Lower leg skin (tissue), 4 donors: ENCODE measurements at regions not wholly inside any gene's neighbourhood (a gene's known extent, or its start where the extent isn't known, plus 50 kb on each side); places are given as distances from the start of the nearest gene placed in this dataset.

ENCODE experiments used
- DNase-seq, 2 donors: peaks; one replicate each; pipeline ENCODE4 v3.0.0-alpha.2; 2019; ENCODE audit warnings: low spot score in 2 of 2
- H3K4me3 ChIP-seq: fragments of 200-600 bp; sonication (generic); 2 replicates; pipeline ENCODE4 v1.5.1; 2017; ENCODE audit warnings: mild to moderate bottlenecking, low read depth; ENCODE audit not compliant: poor library complexity, severe bottlenecking
- POLR2A ChIP-seq, 2 donors: fragments of 450-650 bp; IDR thresholded peaks; one replicate each; pipeline ENCODE4 v1.6.1; 2016 to 2017; ENCODE audit warnings: antibody characterized with exemption in 2 of 2, mild to moderate bottlenecking in 1 of 2, moderate library complexity in 1 of 2
- WGBS, 2 donors: methylation state at CpG; one replicate each; pipeline ENCODE4 v1.1.5; 2018; 5-methylcytosine and 5-hydroxymethylcytosine counted together
- intact Hi-C: fragments of 100-400 bp; cut with DNase I; formaldehyde crosslinking; loops from one replicate; pipeline ENCODE4 v1.15.0; 2023; ENCODE audit warnings: low total_unique reads
- TF ChIP-seq, protein P1 (sequence below), 3 donors: fragments of 450-650 bp; IDR thresholded peaks; one replicate each; pipeline ENCODE4 v1.5.1; 2016; ENCODE audit warnings: antibody characterized with exemption in 3 of 3, mild to moderate bottlenecking in 3 of 3, moderate library complexity in 2 of 3

DNA sequence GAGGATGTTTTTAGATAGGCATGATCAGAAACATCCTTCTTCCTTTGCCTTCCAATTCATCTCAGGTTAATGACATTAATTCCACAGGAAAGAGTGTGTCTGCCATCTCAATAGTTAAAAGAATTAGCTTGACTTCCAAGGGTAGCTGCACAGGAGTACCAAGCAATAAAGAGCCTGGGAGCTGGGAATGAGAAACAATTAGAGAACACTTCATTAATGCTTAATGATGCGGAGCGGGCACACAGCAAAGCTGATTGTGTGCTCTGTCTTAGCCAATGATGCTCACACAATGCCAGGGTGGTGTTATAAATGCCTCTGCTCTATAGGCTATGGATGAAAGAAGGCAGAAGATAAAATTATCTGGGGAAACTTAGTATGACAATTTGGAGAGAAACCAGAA is 1052.5 kb upstream of the LCORL start:
- TF ChIP-seq POLR2A (IDR thresholded peaks at IDR 0.05), result no peak
- TF ChIP-seq, protein P1, sequence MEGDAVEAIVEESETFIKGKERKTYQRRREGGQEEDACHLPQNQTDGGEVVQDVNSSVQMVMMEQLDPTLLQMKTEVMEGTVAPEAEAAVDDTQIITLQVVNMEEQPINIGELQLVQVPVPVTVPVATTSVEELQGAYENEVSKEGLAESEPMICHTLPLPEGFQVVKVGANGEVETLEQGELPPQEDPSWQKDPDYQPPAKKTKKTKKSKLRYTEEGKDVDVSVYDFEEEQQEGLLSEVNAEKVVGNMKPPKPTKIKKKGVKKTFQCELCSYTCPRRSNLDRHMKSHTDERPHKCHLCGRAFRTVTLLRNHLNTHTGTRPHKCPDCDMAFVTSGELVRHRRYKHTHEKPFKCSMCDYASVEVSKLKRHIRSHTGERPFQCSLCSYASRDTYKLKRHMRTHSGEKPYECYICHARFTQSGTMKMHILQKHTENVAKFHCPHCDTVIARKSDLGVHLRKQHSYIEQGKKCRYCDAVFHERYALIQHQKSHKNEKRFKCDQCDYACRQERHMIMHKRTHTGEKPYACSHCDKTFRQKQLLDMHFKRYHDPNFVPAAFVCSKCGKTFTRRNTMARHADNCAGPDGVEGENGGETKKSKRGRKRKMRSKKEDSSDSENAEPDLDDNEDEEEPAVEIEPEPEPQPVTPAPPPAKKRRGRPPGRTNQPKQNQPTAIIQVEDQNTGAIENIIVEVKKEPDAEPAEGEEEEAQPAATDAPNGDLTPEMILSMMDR (IDR thresholded peaks at IDR 0.05), result no peak
- DNase-seq, result no peak
- WGBS, 2 donors, result 91 to 96% methylated on average over 2 of the region's 2 CpGs
- intact Hi-C loops, result no loop called here
- H3K4me3 ChIP-seq, result no peak overlapping the region

DNA sequence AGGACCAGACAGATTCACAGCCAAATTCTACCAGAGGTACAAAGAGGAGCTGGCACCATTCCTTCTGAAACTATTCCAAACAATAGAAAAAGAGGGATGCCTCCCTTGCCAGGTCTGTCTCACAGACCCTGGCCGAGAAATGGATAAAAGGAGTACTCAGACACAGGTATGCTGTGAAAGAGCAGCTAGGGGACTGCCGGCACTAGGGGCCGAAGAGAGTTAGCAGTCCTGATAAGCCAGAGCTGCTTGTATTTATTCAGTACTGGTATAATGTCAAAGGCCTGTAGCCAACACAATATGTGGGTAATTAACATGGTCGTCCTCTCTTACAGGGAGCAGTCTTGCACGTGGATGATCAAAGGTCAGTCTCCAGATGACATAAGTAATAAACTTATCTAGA is 1042.1 kb upstream of the LCORL start:
- 70% methylated on average over 5 of the region's 5 CpGs for WGBS, 2 donors
- DNase-seq, result no peak
- H3K4me3 ChIP-seq, result no peak overlapping the region
- intact Hi-C loops, result no loop called here
- TF ChIP-seq, protein P1 (IDR thresholded peaks at IDR 0.05), result no peak
- TF ChIP-seq POLR2A (IDR thresholded peaks at IDR 0.05), result no peak

DNA sequence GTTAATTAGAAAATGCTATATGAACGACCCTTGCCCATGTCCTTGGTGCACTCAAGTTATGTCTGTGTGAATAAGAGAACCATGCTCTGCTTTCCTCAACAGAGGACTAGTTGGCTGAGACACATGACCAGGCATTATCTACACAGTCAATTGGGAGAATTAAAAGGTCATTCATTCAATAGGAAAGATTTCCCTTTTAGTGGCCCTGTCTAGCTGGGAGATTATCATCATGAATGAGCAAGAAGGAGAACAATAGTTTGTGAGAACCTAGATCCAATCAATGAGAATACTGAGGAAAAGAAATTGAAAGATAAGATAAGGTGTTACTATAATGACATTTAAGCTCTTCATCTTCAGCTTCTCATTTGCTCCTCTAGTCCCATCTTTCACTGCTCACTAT is 1033.4 kb upstream of the LCORL start:
- 73 to 77% methylated on average over 1 of the region's 1 CpG for WGBS, 2 donors
- H3K4me3 ChIP-seq, result no peak overlapping the region
- intact Hi-C loops, result no loop called here
- TF ChIP-seq, protein P1 (IDR thresholded peaks at IDR 0.05), result no peak
- no peak for TF ChIP-seq POLR2A (IDR thresholded peaks at IDR 0.05)
- DNase-seq, result no peak

DNA sequence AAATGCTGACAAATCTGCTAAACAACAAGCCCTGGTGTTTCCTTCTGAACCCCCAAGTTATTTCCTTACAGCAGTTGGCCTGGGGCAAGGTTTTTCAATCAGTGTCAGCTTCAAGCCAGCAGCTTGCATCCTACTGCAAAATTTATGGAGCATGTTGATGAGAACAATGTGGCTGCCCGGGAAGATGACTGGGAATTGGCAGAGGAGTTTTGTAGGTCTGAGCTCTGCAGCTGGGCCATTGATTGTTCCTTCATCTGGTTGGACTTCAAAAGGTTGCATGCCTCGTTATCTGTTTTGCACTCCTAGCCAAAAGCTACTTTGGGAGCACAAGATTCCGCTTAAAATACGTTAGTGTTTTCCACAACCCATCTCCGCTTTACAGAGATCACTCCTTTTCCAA is 1030.3 kb upstream of the LCORL start:
- DNase-seq, result no peak
- WGBS, 2 donors, result 23 to 33% methylated on average over 5 of the region's 5 CpGs
- no peak for TF ChIP-seq POLR2A (IDR thresholded peaks at IDR 0.05)
- TF ChIP-seq, protein P1 (IDR thresholded peaks at IDR 0.05), result no peak
- H3K4me3 ChIP-seq, result no peak overlapping the region
- intact Hi-C loops, result no loop called here

DNA sequence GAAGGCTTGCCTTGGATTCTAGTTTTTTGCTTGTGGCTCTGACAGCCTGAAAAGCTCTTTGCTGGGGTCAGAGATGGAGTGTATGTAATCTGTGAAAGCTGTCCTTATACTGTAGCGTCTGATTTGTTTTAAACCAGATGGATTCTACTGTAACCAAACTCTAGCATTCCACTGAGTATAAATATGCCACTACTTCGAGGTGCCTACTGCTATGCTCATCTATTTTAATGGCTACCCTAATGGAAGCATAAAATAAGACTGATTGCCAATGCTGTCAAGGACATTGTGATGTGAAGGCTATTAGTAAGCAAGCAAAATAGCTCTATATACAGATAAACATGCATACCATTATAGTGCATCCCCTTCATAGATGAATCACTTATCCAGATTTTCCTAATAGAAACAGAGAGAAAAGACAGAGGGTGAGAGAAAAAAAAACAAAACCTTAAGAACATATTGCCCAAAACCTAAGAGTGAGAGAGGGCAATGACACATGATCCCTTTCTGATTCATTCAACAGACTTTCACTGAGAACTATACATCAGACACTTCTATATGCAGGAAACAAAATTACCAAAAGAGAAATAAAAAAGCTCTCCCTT is 1025.8 kb upstream of the LCORL start:
- H3K4me3 ChIP-seq, result no peak overlapping the region
- DNase-seq, result no peak
- TF ChIP-seq POLR2A (IDR thresholded peaks at IDR 0.05), result no peak
- TF ChIP-seq, protein P1 (IDR thresholded peaks at IDR 0.05), result no peak
- intact Hi-C loops, result no loop called here
- WGBS, 2 donors, result 61 to 64% methylated on average over 2 of the region's 2 CpGs

DNA sequence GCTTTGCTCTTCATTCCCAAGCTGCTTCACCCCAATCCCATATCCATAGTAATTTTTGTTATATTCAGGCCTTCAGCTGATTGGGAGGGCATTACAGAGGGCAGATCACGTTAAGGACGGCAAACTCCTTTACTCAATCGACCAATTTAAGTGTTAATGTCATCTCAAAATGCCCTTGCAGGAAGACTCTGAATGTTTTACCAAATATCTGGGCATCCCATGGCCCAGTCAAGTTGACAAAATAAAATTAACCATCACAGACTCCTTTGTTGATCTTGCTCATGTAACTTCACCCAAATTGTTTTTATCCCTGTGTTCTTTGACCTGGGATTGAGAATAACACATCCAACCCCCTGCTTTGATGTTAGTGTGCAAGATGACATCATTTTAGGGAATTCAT is 1018.3 kb upstream of the LCORL start:
- TF ChIP-seq, protein P1 (IDR thresholded peaks at IDR 0.05), result no peak
- no peak for TF ChIP-seq POLR2A (IDR thresholded peaks at IDR 0.05)
- no peak overlapping the region for H3K4me3 ChIP-seq

More for the DNA sequence above, 1018.3 kb upstream of the LCORL start:
- 84 to 85% methylated on average over 3 of the region's 3 CpGs for WGBS, 2 donors
- intact Hi-C loops, result no loop called here
- DNase-seq, result no peak
